NB4 (cell line): ENCODE measurements at regions not wholly inside any gene's neighbourhood (a gene's known extent, or its start where the extent isn't known, plus 50 kb on each side); places are given as distances from the start of the nearest gene placed in this dataset.

ENCODE experiments used
- MYC ChIP-seq: IDR thresholded peaks from 2 replicates; pipeline ENCODE4 v1.6.1; 2011; ENCODE audit warnings: low read depth, low read length
- POLR2A ChIP-seq: IDR thresholded peaks from 2 replicates; pipeline ENCODE4 v1.6.1; 2011; ENCODE audit warnings: mild to moderate bottlenecking; ENCODE audit not compliant: insufficient read length; ENCODE audit errors: extremely low read depth

DNA sequence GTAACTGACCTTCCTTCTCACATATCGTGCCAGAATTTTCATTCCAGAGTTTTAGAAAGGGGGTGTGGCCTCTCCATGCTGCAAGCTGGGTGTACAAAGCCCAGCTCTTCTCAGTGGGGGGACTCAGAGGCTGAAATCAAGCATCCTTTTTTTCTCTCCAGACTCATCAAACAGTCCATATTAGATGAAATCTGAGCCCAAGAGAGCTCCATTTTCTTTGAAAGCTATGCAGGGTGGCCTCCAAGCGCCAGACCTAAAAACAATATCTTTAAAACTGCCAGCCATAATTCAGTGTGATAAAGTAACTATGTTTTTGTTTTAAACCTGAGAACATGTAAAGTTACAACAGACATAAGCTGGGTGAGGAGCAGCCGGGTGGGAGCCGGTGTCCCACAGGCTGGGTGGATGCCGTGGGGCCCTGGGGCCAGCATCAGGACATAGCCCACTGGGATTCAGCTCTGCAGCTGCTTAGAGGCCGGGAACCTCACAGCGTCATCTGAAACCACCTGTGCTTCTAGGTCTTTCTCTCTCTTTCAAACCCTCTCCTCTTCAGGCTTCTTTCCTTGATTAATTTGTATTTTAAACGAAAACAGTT is 249.2 kb downstream of the ZNF536 start:
- TF ChIP-seq MYC = no peak
- TF ChIP-seq POLR2A = no peak
